ENCODE measurements at regions not wholly inside any gene's neighbourhood (a gene's known extent, or its start where the extent isn't known, plus 50 kb on each side); places are given as distances from the start of the nearest gene placed in this dataset.

DNA sequence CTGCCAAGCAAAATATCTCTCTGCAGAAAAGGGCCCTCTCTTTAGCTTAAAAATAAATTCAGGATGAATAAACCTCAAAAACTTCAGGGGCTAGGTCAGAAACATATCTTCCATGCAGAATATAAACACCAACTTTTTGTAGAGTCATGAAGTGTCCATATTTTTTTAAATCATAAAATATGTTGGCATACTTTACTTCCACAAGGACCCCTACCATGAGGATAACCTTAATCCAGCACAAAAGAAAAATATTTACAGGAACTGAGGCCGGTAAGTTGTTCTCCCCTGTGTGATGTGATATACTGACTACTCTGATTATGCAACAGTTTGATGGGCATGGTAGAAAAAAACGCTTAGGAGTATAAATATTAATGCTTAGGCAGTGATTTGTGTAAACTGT lies 264.8 kb upstream of the CDH11 start:
- TF ChIP-seq, protein P1, sequence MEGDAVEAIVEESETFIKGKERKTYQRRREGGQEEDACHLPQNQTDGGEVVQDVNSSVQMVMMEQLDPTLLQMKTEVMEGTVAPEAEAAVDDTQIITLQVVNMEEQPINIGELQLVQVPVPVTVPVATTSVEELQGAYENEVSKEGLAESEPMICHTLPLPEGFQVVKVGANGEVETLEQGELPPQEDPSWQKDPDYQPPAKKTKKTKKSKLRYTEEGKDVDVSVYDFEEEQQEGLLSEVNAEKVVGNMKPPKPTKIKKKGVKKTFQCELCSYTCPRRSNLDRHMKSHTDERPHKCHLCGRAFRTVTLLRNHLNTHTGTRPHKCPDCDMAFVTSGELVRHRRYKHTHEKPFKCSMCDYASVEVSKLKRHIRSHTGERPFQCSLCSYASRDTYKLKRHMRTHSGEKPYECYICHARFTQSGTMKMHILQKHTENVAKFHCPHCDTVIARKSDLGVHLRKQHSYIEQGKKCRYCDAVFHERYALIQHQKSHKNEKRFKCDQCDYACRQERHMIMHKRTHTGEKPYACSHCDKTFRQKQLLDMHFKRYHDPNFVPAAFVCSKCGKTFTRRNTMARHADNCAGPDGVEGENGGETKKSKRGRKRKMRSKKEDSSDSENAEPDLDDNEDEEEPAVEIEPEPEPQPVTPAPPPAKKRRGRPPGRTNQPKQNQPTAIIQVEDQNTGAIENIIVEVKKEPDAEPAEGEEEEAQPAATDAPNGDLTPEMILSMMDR (conservative IDR thresholded peaks at IDR 0.05; ENCODE audit: control insufficient read depth, insufficient read depth, low read depth, low read length), result no peak
- no peak overlapping the region for H3K4me3 ChIP-seq (ENCODE audit: control insufficient read depth, low read depth, low read length)
- no peak for DNase-seq (ENCODE audit: low read depth)

- no peak overlapping the region for H3K4me3 ChIP-seq (ENCODE audit: control insufficient read depth, low read depth, low read length)
- TF ChIP-seq, protein P1 (conservative IDR thresholded peaks at IDR 0.05; ENCODE audit: control insufficient read depth, insufficient read depth, low read depth, low read length), result no peak
- no peak for DNase-seq (ENCODE audit: low read depth)
Measured at GRCh38 chr16:65384441-65384840, 262.6 kb upstream of the CDH11 start.

DNA sequence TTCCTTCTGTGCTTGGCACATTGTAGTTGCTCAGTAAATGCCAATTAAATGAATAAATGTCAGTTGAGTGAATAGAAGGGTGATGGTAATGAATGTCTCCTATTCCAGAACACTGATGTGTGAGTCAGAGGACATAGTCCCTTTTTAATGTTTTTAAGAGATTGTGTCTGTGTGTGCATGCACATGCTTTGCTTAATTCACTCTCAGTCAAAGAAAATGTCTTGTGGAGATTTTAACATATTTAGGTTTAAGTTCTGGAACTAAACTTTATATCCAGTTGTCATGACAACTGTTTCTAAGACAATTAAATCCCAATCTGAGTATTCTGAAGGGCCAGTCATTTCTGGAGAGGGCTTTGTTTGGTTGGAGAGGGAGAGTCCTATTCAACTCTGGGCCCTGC lies 255.3 kb upstream of the CDH11 start:
- no peak overlapping the region for H3K4me3 ChIP-seq (ENCODE audit: control insufficient read depth, low read depth, low read length)
- TF ChIP-seq, protein P1 (conservative IDR thresholded peaks at IDR 0.05; ENCODE audit: control insufficient read depth, insufficient read depth, low read depth, low read length), result no peak
- peak; percentile 22 for DNase-seq (ENCODE audit: low read depth)

- TF ChIP-seq, protein P1 (conservative IDR thresholded peaks at IDR 0.05; ENCODE audit: control insufficient read depth, insufficient read depth, low read depth, low read length), result no peak
- peak; percentile 28 for DNase-seq (ENCODE audit: low read depth)
- no peak overlapping the region for H3K4me3 ChIP-seq (ENCODE audit: control insufficient read depth, low read depth, low read length)
Measured at GRCh38 chr16:65376601-65377000, 254.7 kb upstream of the CDH11 start.

- no peak overlapping the region for H3K4me3 ChIP-seq (ENCODE audit: control insufficient read depth, low read depth, low read length)
- TF ChIP-seq, protein P1 (conservative IDR thresholded peaks at IDR 0.05; ENCODE audit: control insufficient read depth, insufficient read depth, low read depth, low read length), result no peak
- peak; percentile 33 for DNase-seq (ENCODE audit: low read depth)
Measured at GRCh38 chr16:65375651-65376050, 253.8 kb upstream of the CDH11 start.

DNA sequence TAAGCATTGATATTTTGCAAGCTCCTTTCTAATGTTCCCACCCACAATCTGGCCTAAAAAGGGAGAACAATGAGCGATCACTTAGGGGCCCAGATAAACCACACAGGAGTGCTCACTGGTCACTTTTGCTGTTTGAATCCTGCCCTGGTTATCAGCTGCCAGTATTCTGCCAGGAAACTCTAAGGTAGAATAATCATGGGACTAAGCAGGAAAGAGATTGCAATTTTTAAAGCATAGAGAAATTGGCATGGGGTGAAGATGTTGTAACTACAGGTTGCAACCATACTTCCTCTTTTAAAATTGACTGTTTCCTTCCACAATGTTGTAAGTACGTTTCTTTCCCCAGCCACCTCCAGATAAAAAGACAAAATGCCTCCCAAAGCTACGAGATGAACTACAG lies 251.2 kb upstream of the CDH11 start:
- TF ChIP-seq, protein P1 (conservative IDR thresholded peaks at IDR 0.05; ENCODE audit: control insufficient read depth, insufficient read depth, low read depth, low read length), result no peak
- no peak for DNase-seq (ENCODE audit: low read depth)
- H3K4me3 ChIP-seq (ENCODE audit: control insufficient read depth, low read depth, low read length), result no peak overlapping the region

- DNase-seq (ENCODE audit: low read depth), result no peak
- TF ChIP-seq, protein P1 (conservative IDR thresholded peaks at IDR 0.05; ENCODE audit: control insufficient read depth, insufficient read depth, low read depth, low read length), result no peak
- no peak overlapping the region for H3K4me3 ChIP-seq (ENCODE audit: control insufficient read depth, low read depth, low read length)
Measured at GRCh38 chr16:65372171-65372570, 250.3 kb upstream of the CDH11 start.

Measured in fibroblast of mammary gland (primary cell).